ENCODE measurements at regions not wholly inside any gene's neighbourhood (a gene's known extent, or its start where the extent isn't known, plus 50 kb on each side); places are given as distances from the start of the nearest gene placed in this dataset.
"Not testable (repeated sequence)": the region's sequence is repeated elsewhere in the genome, so short reads cannot be mapped to it uniquely, and the experiment has no call there.

- intact Hi-C loops (cut with DNase I): no loop called here
- Histone ChIP-seq H3K27me3 (no peaks in the 10 kb centered on the region), H3K4me1 (no peaks in the 10 kb centered on the region), H3K27ac (no peak overlapping the region), H3K36me3 (no peaks in the 10 kb centered on the region), H3K4me3 (replicated peaks in 1 of 3) (no peak overlapping the region), H3K9me3 (no peaks in the 10 kb centered on the region)
- DNase-seq: no peak
- no peak for TF ChIP-seq POLR2A (IDR thresholded peaks at IDR 0.05)
- WGBS, 2 donors: 93 to 94% methylated on average over 7 of the region's 7 CpGs
Measured at GRCh38 chr2:195438692-195439091, 218.3 kb upstream of the SLC39A10 start.

GRCh38 chr2:195437521-195437920 lies 219.5 kb upstream of the SLC39A10 start:
- intact Hi-C loops (cut with DNase I): no loop called here
- no peak overlapping the region for H3K27ac ChIP-seq
- no peaks in the 10 kb centered on the region for H3K4me1 ChIP-seq
- DNase-seq: no peak
- H3K36me3 ChIP-seq: no peaks in the 10 kb centered on the region
- H3K27me3 ChIP-seq: no peaks in the 10 kb centered on the region
- H3K9me3 ChIP-seq: no peaks in the 10 kb centered on the region
- WGBS, 2 donors: 96 to 99% methylated on average over 17 to 18 of the region's 18 CpGs
- no peak for TF ChIP-seq POLR2A (IDR thresholded peaks at IDR 0.05)
- no peak for TF ChIP-seq CTCF (IDR thresholded peaks at IDR 0.05)
- H3K4me3 ChIP-seq (replicated peaks in 1 of 3): no peak overlapping the region

DNA sequence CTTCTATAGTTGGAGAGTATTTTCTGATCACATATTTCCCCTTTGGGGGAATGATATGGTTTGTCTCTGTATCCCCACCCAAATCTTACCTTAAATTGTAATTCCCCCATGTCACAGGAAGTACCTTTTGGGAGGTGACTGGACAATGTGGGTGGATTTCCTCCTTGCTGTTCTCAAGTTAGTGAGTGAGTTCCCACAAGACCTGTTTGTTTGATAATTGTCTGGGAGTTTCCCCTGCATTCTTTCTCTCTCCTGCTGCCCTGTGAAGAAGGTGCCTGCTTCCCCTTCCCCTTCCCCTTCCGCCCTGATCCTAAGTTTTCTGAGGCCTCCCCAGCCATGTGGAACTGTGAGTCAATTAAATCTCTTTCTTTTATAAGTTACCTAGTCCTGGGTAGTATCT lies 222.7 kb upstream of the SLC39A10 start:
- DNase-seq: no peak
- no peaks in the 10 kb centered on the region for H3K36me3 ChIP-seq
- no peak overlapping the region for H3K4me3 ChIP-seq (replicated peaks in 1 of 3)
- no peak overlapping the region for H3K27ac ChIP-seq
- no peak for TF ChIP-seq CTCF (IDR thresholded peaks at IDR 0.05)
- no peak for TF ChIP-seq POLR2A (IDR thresholded peaks at IDR 0.05)
- H3K4me1 ChIP-seq: no peaks in the 10 kb centered on the region
- H3K27me3 ChIP-seq: no peaks in the 10 kb centered on the region
- WGBS, 2 donors: 88 to 92% methylated on average over 1 of the region's 1 CpG
- H3K9me3 ChIP-seq: no peaks in the 10 kb centered on the region
- intact Hi-C loops (cut with DNase I): no loop called here

- H3K36me3 ChIP-seq; H3K4me1 ChIP-seq; H3K27ac ChIP-seq; H3K9me3 ChIP-seq; H3K27me3 ChIP-seq; intact Hi-C loops (cut with DNase I); H3K4me3 ChIP-seq (replicated peaks in 1 of 3); DNase-seq: not testable (repeated sequence)
- 74 to 81% methylated on average over 2 of the region's 2 CpGs for WGBS, 2 donors
Measured at GRCh38 chr2:195433729-195434128, 223.3 kb upstream of the SLC39A10 start.

DNA sequence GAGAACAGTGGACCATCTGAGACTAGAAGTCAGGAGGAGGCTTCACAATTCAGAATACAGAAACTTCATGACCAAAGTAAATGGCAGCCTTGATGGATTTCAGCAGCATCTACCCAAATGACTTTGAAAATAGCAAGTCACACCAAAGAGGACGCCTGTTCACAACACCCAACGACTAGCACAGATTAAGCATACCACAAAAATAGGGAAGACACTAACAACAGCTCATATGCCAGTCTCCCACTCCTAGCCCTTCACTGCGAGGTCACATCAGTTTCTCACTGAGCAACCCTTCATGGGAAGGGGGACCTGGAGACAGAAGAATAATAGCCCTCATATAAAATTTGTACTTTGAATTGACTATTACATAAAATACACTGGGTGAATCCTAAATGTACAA lies 228.4 kb upstream of the SLC39A10 start:
- H3K9me3 ChIP-seq: no peaks in the 10 kb centered on the region
- H3K4me1 ChIP-seq: no peaks in the 10 kb centered on the region
- no peak overlapping the region for H3K27ac ChIP-seq
- no peak for DNase-seq
- no peak overlapping the region for H3K4me3 ChIP-seq (replicated peaks in 1 of 3)
- WGBS, 2 donors: 86 to 95% methylated on average over 3 of the region's 3 CpGs
- H3K27me3 ChIP-seq: no peaks in the 10 kb centered on the region
- intact Hi-C loops (cut with DNase I): no loop called here
- TF ChIP-seq POLR2A (IDR thresholded peaks at IDR 0.05): no peak
- TF ChIP-seq CTCF (IDR thresholded peaks at IDR 0.05): no peak
- H3K36me3 ChIP-seq: no peaks in the 10 kb centered on the region

- no peak overlapping the region for H3K27ac ChIP-seq
- no peaks in the 10 kb centered on the region for H3K36me3 ChIP-seq
- H3K4me1 ChIP-seq: no peaks in the 10 kb centered on the region
- 95 to 98% methylated on average over 1 of the region's 1 CpG for WGBS, 2 donors
- H3K9me3 ChIP-seq: no peaks in the 10 kb centered on the region
- intact Hi-C loops (cut with DNase I): no loop called here
- H3K4me3 ChIP-seq (replicated peaks in 1 of 3): no peak overlapping the region
- TF ChIP-seq CTCF (IDR thresholded peaks at IDR 0.05): no peak
- no peak for TF ChIP-seq POLR2A (IDR thresholded peaks at IDR 0.05)
- no peak for DNase-seq
- H3K27me3 ChIP-seq: no peaks in the 10 kb centered on the region
Measured at GRCh38 chr2:195425328-195425727, 231.7 kb upstream of the SLC39A10 start.
